GM21390 (cell line): ENCODE measurements at regions not wholly inside any gene's neighbourhood (a gene's known extent, or its start where the extent isn't known, plus 50 kb on each side); places are given as distances from the start of the nearest gene placed in this dataset.

Experiments
- ATAC-seq: cut with Tn5 transposase; IDR thresholded peaks from one replicate; pipeline ENCODE4 v1.9.1; 2021; ENCODE audit not compliant: unreplicated experiment

DNA sequence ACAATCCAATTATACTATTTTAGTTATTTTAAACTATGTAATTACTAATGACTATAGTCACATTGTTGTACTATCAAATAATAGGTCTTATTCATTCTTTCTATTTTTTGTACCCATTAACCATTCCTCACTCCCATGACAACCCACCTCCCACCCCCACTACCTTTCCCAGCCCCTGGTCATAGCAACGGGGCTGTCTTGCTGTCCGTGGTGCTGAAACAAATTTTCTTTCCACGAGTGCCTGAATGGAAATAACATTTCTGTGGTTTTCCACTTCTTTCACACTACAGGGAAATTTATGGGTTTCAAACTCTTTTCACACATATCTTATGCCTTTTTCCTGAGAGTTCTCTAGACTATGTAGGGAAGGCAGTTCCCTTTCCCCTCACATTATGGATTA, 326.6 kb downstream of the PHKB start:
- ATAC-seq, result no peak

DNA sequence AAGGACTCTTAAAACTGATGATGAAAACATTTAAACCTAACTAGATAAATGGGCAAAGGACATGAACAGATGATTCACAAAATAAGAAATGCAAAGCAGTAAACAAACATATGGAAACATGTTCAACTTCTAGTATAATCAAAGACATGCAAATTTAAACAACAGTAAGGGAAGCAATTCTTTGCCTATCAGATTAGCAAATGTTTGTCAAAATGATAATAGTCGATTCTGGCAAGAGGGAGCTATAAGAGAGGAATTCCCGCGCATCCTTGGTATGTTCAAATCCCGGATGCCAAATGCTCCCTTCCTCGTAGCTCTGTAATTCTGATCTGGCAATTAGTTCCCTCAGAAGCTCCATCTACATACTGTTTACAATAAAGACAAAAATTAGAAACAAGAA, 320.5 kb downstream of the PHKB start:
- ATAC-seq, result no peak

DNA sequence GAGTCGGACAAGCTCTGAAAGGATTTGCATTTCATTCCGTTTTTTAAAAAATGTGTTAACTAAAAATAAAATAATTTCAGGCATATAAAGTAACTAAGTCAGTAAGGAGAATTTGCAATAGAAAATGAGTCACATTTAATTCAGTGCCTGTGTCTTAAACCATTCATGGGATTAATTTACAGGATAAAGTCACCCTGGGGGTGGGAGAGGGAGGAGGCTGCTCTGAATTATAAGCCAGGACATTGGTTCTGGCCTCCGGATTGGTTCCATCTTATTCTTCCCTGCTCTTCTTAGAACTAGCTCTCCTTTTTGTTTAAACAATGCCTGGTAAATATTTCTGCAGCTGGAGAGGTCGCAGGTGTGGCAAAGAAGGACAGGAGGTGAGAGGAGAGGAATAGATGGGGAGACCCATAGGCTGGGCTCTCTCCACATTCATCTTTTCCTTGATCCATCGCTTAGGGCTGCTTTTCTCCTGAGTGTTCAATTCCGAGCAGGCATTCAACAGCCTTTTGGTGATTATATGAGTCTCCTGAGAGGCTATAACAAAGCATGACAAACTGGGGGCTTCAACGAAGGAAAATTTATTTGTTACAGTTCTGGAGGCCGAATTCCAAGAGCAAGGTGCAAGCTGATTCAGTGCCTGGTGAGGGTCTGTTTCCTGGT, 319.2 kb downstream of the PHKB start:
- no peak for ATAC-seq

DNA sequence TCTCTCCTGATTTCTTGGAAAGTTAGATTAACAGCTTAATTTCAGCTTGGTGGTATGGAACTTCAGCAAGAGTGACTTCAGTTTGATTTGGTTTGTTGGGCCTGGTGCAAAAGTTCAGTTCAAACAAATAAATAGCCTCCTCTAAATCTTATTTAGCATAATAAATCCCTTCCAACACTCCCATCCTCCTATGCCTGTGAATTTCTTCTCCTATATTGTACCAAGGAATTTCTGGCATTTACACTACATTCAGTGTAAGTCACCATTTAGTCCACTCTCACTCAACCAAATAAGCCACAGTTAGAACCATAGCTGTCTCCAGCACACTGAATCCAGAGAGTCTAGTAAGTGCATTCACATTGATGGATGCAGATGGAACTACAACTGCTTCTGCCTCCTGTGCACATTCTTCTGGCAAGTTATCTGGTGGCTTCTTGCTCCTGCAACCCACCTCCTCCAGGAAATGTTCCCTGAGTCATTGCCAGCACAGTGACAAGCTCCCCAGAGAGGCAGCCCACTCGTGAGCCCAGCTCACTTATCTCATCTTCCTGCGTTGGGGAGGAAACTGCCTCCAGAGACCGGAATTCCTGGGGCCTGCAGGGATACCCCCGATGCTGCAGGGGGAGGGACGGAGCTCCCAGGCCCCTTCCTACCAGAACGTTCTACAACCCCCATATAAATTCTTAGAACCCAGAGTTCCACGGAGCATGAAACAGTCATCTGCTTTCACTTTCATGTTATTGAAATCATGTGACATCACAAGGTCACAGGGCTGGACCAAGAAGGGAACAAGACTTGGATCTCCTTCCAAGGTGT, 318.3 kb downstream of the PHKB start:
- peak; percentile 80 for ATAC-seq

DNA sequence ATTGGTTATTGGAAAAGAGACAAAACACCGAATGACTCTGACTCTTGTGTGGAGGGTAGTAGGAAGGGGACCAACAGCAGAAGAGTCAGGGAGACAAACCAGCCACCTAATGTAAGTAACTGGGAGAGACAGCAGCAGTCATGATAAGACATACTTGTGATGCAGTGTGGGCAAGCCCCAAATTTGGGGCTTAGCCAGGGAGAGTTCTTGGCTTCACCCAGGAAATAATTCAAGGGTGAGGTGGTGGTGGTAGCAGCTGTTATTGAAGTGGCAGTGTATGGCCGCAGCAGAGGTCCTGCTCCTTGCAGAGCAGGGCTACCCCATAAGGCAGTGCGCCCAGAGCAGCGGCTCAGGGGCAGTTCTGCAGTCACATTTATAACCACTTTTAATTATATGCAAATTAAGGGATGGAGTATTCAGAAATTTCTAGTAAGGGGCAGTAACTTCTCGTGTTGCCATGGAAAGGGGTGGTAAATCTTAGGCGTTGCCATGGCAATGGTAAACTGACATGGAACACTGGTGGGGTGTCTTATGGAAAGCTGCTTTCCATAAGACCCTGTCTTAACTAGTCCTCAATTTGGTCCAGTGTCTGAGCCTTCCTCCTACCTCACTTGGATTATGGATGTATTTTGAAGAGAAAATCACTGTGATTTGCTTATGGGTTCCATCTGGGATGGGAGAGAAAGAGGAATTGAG, 317.1 kb downstream of the PHKB start:
- ATAC-seq, result no peak

DNA sequence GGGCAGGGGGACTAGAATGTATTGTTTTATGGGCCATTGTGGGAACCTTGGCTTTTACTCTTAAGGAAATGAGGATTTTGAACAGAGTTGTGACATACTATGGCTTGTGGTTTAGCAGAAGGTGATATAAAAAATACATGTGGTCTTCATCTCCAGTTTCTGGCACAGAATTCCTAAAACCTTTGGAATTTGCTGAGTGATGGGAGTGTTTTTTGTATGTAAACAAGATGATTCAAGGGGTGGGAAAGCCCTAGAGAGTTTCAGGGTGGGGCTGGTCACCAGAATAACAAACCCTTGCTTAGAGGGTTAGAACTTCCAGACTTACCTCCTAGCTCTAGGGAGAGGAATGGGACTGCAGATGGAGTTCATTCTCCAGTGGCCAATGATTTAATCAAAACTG, 316.1 kb downstream of the PHKB start:
- no peak for ATAC-seq

DNA sequence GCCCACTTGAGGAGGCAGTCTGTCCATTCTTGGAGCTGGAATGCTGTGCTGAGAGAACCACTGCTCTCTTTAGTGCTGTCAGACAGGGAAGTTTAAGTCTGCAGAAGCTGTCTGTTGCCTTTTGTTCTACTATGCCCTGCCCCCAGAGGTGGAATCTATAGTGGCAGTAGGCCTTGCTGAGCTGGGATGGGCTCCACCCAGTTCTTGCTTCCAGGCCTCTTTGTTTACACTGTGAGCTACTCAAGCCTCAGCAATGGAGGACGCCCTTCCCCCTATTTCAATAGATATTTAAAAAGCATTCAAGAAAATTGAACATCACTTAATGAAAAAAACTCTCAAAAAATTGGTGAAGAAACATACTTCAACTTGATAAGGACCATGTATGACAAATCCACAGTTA, 313.5 kb downstream of the PHKB start:
- ATAC-seq, result no peak

DNA sequence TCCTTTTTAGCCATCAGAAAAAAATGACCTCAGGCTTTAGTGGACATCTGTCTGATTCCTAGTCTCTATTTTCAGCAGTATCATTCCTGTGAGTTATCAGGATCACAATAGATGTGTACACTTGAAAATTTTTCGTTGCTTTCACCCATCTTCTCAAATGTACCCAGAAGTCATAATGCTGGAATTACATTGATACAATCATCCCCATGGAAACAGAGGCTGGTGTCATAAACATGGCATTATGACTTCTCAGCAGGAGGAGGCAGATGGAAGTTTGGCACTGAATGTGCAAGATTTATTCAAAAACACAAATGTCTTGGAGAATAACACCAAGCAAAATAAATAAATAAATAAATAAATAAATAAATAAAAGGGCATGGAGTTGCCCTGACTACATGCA, 292.5 kb downstream of the PHKB start:
- no peak for ATAC-seq
